ENCODE measurements at regions not wholly inside any gene's neighbourhood (a gene's known extent, or its start where the extent isn't known, plus 50 kb on each side); places are given as distances from the start of the nearest gene placed in this dataset.

DNA sequence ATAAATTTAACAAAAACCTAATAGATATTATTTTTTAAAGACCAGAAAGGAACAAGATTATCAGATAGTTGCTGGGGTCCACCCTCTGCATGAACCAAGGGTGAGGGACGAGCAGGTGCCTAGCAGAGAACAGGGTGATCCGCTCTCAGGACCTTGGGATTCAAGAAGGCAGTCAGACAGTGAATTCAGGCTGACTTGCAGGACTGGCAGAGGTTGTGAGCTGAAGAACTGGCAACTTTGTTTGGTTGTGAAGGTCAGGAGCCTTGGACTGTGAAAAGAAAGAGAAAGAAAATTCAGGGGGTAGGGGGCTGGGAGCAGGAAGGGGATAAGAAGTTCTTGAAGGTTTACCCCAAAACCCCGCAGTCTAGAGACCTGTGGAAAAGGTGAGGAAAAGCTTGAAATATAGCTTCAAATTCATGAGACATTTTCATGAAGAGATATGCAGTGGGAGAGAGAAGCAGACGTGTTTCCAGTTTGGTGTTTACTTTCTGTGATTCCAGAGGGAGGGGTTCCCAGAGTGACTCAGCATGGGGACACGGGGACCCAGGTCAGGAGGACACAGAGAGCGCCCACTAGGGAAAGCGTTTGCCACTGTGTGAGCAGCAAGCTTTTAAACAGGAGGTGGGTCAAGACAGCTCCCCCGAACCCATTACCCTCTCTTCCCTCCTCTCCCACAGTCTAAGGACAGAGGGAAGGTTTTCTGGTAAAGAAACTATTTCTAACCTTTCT, 217.2 kb upstream of the UMPS start:
- no peak for TF ChIP-seq POLR2A (IDR thresholded peaks at IDR 0.05)
- TF ChIP-seq CTCF (IDR thresholded peaks at IDR 0.05), result no peak

Measured in Peyer's patch (tissue), 4 donors.